Loucy (cell line): ENCODE measurements at regions not wholly inside any gene's neighbourhood (a gene's known extent, or its start where the extent isn't known, plus 50 kb on each side); places are given as distances from the start of the nearest gene placed in this dataset.

ENCODE experiments used
- H2AFZ ChIP-seq: fragments of 200-600 bp; sonication (generic); 2 replicates; pipeline ENCODE4 v1.6.0; 2016; ENCODE audit warnings: antibody characterized with exemption, mild to moderate bottlenecking, low read length, moderate library complexity
- H3F3A ChIP-seq: fragments of 200-600 bp; 2 replicates; pipeline ENCODE4 v1.6.0; 2016; ENCODE audit warnings: antibody characterized with exemption, low read depth, mild to moderate bottlenecking
- H3K27me3 ChIP-seq: fragments of 200-600 bp; sonication (generic); 2 replicates; pipeline ENCODE4 v1.6.1; 2014; ENCODE audit warnings: low read length, mild to moderate bottlenecking; ENCODE audit not compliant: insufficient read depth, poor library complexity, severe bottlenecking
- H3K36me3 ChIP-seq: fragments of 200-600 bp; sonication (generic); 2 replicates; pipeline ENCODE4 v1.6.1; 2016; ENCODE audit warnings: low read length; ENCODE audit not compliant: insufficient read depth
- H3K4me1 ChIP-seq: fragments of 200-600 bp; sonication (generic); 2 replicates; pipeline ENCODE4 v1.5.1; 2014; ENCODE audit warnings: low read length, mild to moderate bottlenecking; ENCODE audit not compliant: insufficient read depth, poor library complexity, severe bottlenecking
- H3K4me2 ChIP-seq: fragments of 200-600 bp; sonication (generic); 2 replicates; pipeline ENCODE4 v1.6.0; 2014; ENCODE audit warnings: antibody characterized with exemption, low read length, low read depth, mild to moderate bottlenecking; ENCODE audit not compliant: poor library complexity, severe bottlenecking
- H3K4me3 ChIP-seq: fragments of 200-600 bp; sonication (generic); 2 replicates; pipeline ENCODE4 v1.5.1; 2014; ENCODE audit warnings: low read length, mild to moderate bottlenecking, mixed read lengths; ENCODE audit not compliant: poor library complexity, severe bottlenecking
- H3K79me2 ChIP-seq: fragments of 200-600 bp; sonication (generic); 2 replicates; pipeline ENCODE4 v1.6.1; 2014; ENCODE audit warnings: low read length; ENCODE audit not compliant: insufficient read depth
- H3K9ac ChIP-seq: fragments of 200-600 bp; sonication (generic); 2 replicates; pipeline ENCODE4 v1.6.0; 2014; ENCODE audit warnings: mild to moderate bottlenecking, low read depth, low read length, moderate library complexity; ENCODE audit not compliant: poor library complexity, severe bottlenecking
- H3K9me2 ChIP-seq: fragments of 200-600 bp; sonication (generic); replicated peaks from 2 replicates; pipeline ENCODE4 v1.6.1; 2016; ENCODE audit warnings: low read depth, low read length, mixed read lengths
- H3K9me3 ChIP-seq: fragments of 200-600 bp; sonication (generic); 2 replicates; pipeline ENCODE4 v1.6.1; 2014; ENCODE audit warnings: mild to moderate bottlenecking, antibody characterized with exemption, low read length, low read depth; ENCODE audit not compliant: insufficient read depth
- H4K20me1 ChIP-seq: fragments of 200-600 bp; sonication (generic); 2 replicates; pipeline ENCODE4 v1.6.0; 2014; ENCODE audit warnings: antibody characterized with exemption, low read length, mild to moderate bottlenecking; ENCODE audit not compliant: insufficient read depth, poor library complexity, severe bottlenecking
- EZH2phosphoT487 ChIP-seq: fragments of 200-600 bp; IDR thresholded peaks from 2 replicates; pipeline ENCODE4 v1.6.1; 2018; ENCODE audit warnings: antibody characterized with exemption, mild to moderate bottlenecking, moderate library complexity, borderline replicate concordance
- TF ChIP-seq, protein P1 (sequence below): fragments of 200-600 bp; sonication (generic); conservative IDR thresholded peaks from 2 replicates; pipeline ENCODE4 v1.5.1; 2014; ENCODE audit warnings: mild to moderate bottlenecking, antibody characterized with exemption, low read length

DNA sequence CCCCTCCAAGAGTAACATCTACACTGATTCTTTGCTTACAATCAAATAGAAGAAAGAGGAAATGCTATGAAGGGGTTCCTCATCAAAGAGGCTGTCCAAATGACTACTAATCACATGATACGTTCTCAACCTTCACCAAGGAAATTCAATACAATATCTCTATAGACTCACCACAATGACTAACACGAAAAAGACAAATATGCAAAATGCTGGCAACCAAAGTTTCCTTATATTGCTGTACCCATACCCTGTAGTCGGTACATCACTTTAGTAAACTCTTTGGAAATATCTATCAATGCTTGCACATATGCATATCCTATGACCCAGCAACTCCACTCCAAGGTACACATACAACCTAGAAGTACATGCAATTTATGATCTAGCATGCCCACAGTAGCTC, 1296.6 kb downstream of the AACS start:
- H3F3A ChIP-seq: no peaks in the 10 kb centered on the region
- no peaks in the 10 kb centered on the region for H3K4me1 ChIP-seq
- no peak overlapping the region for H3K4me2 ChIP-seq
- H3K27me3 ChIP-seq: no peaks in the 10 kb centered on the region
- no peaks in the 10 kb centered on the region for H3K9me3 ChIP-seq
- H3K9ac ChIP-seq: no peak overlapping the region
- no peaks in the 10 kb centered on the region for H4K20me1 ChIP-seq
- TF ChIP-seq EZH2phosphoT487: no peak
- H3K9me2 ChIP-seq: no peaks in the 10 kb centered on the region
- H3K36me3 ChIP-seq: no peaks in the 10 kb centered on the region
- H3K4me3 ChIP-seq: no peak overlapping the region
- no peak overlapping the region for H2AFZ ChIP-seq
- H3K79me2 ChIP-seq: no peaks in the 10 kb centered on the region

GRCh38 chr12:126362493-126362892, 1297.3 kb downstream of the AACS start:
- Histone ChIP-seq H3K79me2 (no peaks in the 10 kb centered on the region), H3K4me1 (no peaks in the 10 kb centered on the region), H3K9me2 (no peaks in the 10 kb centered on the region), H3F3A (no peaks in the 10 kb centered on the region), H3K4me3 (no peak overlapping the region), H3K36me3 (no peaks in the 10 kb centered on the region), H3K9me3 (no peaks in the 10 kb centered on the region), H3K27me3 (no peaks in the 10 kb centered on the region), H3K9ac (no peak overlapping the region), H3K4me2 (no peak overlapping the region), H4K20me1 (no peaks in the 10 kb centered on the region), H2AFZ (no peak overlapping the region)
- no peak for TF ChIP-seq EZH2phosphoT487
- TF ChIP-seq, protein P1, sequence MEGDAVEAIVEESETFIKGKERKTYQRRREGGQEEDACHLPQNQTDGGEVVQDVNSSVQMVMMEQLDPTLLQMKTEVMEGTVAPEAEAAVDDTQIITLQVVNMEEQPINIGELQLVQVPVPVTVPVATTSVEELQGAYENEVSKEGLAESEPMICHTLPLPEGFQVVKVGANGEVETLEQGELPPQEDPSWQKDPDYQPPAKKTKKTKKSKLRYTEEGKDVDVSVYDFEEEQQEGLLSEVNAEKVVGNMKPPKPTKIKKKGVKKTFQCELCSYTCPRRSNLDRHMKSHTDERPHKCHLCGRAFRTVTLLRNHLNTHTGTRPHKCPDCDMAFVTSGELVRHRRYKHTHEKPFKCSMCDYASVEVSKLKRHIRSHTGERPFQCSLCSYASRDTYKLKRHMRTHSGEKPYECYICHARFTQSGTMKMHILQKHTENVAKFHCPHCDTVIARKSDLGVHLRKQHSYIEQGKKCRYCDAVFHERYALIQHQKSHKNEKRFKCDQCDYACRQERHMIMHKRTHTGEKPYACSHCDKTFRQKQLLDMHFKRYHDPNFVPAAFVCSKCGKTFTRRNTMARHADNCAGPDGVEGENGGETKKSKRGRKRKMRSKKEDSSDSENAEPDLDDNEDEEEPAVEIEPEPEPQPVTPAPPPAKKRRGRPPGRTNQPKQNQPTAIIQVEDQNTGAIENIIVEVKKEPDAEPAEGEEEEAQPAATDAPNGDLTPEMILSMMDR: no peak

GRCh38 chr12:126362964-126363363, 1297.7 kb downstream of the AACS start:
- Histone ChIP-seq H3K27me3 (no peaks in the 10 kb centered on the region), H3K9me3 (no peaks in the 10 kb centered on the region), H3K79me2 (no peaks in the 10 kb centered on the region), H3K36me3 (no peaks in the 10 kb centered on the region), H3K4me1 (no peaks in the 10 kb centered on the region), H3K4me3 (no peak overlapping the region), H3F3A (no peaks in the 10 kb centered on the region), H3K9ac (no peak overlapping the region), H3K4me2 (no peak overlapping the region), H3K9me2 (no peaks in the 10 kb centered on the region), H4K20me1 (no peaks in the 10 kb centered on the region), H2AFZ (no peak overlapping the region)
- TF ChIP-seq EZH2phosphoT487: no peak
- TF ChIP-seq, protein P1: no peak
